GM21786 (cell line): ENCODE measurements at regions not wholly inside any gene's neighbourhood (a gene's known extent, or its start where the extent isn't known, plus 50 kb on each side); places are given as distances from the start of the nearest gene placed in this dataset.

Experiments used
- ATAC-seq: cut with Tn5 transposase; IDR thresholded peaks from one replicate; pipeline ENCODE4 v1.9.1; 2021; ENCODE audit not compliant: unreplicated experiment

GRCh38 chr21:16011719-16012118 lies 281.9 kb downstream of the USP25 start:
- no peak for ATAC-seq

DNA sequence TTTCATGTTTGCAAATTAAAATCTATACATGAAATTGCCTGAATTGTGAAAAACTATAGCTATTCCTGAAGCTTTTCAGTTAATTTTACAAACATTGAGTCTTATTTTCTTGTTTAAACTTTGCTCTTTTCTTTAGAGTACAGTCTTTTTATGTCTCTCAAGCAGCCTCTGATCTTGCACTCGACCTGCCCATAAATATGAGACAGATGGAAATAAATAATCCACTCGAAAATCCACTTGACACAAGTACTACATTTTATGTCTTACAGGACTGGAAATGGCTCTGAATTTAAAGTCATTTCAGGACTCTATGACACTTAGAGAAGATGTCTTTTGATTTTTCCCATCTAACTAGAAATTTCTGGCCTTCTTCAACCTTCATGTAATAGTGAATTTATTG lies 283.8 kb downstream of the USP25 start:
- ATAC-seq: no peak

GRCh38 chr21:16020878-16021277 lies 291.1 kb downstream of the USP25 start:
- no peak for ATAC-seq

DNA sequence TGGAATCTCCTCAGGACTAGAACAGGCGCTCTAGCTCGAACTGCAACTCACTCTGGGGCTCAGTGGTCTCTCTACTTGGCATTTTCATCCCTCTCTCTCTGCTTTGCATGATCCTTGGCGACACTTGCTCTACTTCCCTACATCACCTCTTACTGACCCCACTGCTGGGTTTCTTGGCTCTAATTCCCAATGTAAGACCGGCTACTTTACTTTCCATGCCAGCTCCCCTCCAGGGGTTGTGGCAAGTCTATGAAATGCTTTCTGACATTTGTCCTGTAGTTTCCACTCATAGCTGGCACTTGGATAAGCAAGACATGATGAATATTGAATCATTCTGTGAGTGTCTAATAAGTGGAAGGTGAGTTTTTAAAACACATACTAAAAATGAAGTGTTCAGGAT lies 292.3 kb downstream of the USP25 start:
- no peak for ATAC-seq

GRCh38 chr21:16022921-16023320 lies 293.1 kb downstream of the USP25 start:
- ATAC-seq: no peak

- ATAC-seq: no peak
These were observed 298.4 kb downstream of the USP25 start for GRCh38 chr21:16028142-16028541.

- ATAC-seq: no peak
These were observed 299.2 kb downstream of the USP25 start for GRCh38 chr21:16028941-16029464.

DNA sequence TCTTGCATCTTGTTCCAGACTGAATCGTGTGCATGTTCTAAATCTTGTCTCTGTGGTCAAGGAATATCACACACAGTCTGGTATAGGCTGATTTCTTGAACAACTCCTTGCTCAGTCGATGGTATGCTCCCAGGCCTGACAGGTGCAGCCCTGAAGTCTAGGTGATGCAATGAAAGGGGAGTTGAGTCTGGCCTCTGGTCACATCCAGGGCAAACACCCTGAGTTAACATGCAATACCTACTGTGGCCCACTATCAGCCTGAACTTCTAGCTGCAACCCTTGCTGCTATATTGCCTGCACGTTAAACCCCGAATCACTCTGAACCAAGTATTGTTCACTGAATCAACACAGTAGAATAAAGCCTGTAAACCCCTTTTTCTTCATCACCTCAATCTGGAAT lies 303.4 kb downstream of the USP25 start:
- ATAC-seq: no peak

- ATAC-seq: no peak
These were observed 304.8 kb downstream of the USP25 start for GRCh38 chr21:16034446-16035190.

- no peak for ATAC-seq
These were observed 307.7 kb downstream of the USP25 start for GRCh38 chr21:16037421-16037955.

DNA sequence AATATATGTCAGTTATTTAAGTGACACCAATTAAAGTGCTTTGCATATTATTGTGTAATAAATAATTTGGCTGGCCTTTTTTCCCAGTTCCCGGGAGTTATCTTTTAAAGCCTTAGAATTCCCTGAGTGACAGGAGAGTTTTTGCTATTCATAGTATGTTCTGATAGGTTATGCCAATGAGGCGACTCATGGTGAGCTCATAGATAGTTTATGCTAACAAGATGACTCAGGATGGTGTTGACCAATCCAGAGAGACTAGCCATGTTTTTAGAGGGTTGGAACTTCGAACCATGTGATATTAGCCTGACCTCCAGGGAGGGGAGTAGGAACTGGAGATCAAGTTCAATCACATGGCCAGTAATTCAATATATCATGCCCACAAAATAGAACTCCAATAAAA lies 310.8 kb downstream of the USP25 start:
- no peak for ATAC-seq

- no peak for ATAC-seq
These were observed 314.9 kb downstream of the USP25 start for GRCh38 chr21:16044676-16045075.

- ATAC-seq: no peak
These were observed 317.0 kb downstream of the USP25 start for GRCh38 chr21:16046656-16047330.

- no peak for ATAC-seq
These were observed 318.1 kb downstream of the USP25 start for GRCh38 chr21:16047904-16048303.

- no peak for ATAC-seq
These were observed 325.2 kb downstream of the USP25 start for GRCh38 chr21:16055014-16055413.

GRCh38 chr21:16058896-16059295 lies 329.1 kb downstream of the USP25 start:
- ATAC-seq: no peak

- ATAC-seq: no peak
These were observed 330.2 kb downstream of the USP25 start for GRCh38 chr21:16059981-16060380.

GRCh38 chr21:16061194-16061593 lies 331.4 kb downstream of the USP25 start:
- no peak for ATAC-seq

GRCh38 chr21:16069178-16070112 lies 339.7 kb downstream of the USP25 start:
- no peak for ATAC-seq

- ATAC-seq: no peak
These were observed 340.4 kb downstream of the USP25 start for GRCh38 chr21:16070207-16070651.

- no peak for ATAC-seq
These were observed 341.3 kb downstream of the USP25 start for GRCh38 chr21:16071092-16071491.
